ENCODE measurements at regions not wholly inside any gene's neighbourhood (a gene's known extent, or its start where the extent isn't known, plus 50 kb on each side); places are given as distances from the start of the nearest gene placed in this dataset.

- TF ChIP-seq, protein P1, sequence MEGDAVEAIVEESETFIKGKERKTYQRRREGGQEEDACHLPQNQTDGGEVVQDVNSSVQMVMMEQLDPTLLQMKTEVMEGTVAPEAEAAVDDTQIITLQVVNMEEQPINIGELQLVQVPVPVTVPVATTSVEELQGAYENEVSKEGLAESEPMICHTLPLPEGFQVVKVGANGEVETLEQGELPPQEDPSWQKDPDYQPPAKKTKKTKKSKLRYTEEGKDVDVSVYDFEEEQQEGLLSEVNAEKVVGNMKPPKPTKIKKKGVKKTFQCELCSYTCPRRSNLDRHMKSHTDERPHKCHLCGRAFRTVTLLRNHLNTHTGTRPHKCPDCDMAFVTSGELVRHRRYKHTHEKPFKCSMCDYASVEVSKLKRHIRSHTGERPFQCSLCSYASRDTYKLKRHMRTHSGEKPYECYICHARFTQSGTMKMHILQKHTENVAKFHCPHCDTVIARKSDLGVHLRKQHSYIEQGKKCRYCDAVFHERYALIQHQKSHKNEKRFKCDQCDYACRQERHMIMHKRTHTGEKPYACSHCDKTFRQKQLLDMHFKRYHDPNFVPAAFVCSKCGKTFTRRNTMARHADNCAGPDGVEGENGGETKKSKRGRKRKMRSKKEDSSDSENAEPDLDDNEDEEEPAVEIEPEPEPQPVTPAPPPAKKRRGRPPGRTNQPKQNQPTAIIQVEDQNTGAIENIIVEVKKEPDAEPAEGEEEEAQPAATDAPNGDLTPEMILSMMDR (tag by site-specific recombination; IDR thresholded peaks at IDR 0.05): no peak
- TF ChIP-seq ZNF707 (tag by site-specific recombination; IDR thresholded peaks at IDR 0.05) (no peak), ZNF529 (tag by site-specific recombination; IDR thresholded peaks at IDR 0.05; ENCODE audit: insufficient replicate concordance) (no peak), TRIM28 (IDR thresholded peaks at IDR 0.05; ENCODE audit: borderline replicate concordance, low read length) (no peak), ZNF114 (tag by site-specific recombination; IDR thresholded peaks at IDR 0.05) (no peak), KLF17 (tag by site-specific recombination; IDR thresholded peaks at IDR 0.05) (no peak), ATF2 (tag by site-specific recombination; IDR thresholded peaks at IDR 0.05; ENCODE audit: low read depth) (no peak), ZSCAN30 (tag by site-specific recombination; IDR thresholded peaks at IDR 0.05) (no peak), ZBTB1 (tag by site-specific recombination; IDR thresholded peaks at IDR 0.05) (no peak), ZNF133 (tag by site-specific recombination; IDR thresholded peaks at IDR 0.05) (no peak), BCL11B (tag by site-specific recombination; IDR thresholded peaks at IDR 0.05; ENCODE audit: low read depth) (no peak), ZNF292 (tag by site-specific recombination; IDR thresholded peaks at IDR 0.05; ENCODE audit: borderline replicate concordance, low read depth) (no peak)
- TF ChIP-seq, protein P2, sequence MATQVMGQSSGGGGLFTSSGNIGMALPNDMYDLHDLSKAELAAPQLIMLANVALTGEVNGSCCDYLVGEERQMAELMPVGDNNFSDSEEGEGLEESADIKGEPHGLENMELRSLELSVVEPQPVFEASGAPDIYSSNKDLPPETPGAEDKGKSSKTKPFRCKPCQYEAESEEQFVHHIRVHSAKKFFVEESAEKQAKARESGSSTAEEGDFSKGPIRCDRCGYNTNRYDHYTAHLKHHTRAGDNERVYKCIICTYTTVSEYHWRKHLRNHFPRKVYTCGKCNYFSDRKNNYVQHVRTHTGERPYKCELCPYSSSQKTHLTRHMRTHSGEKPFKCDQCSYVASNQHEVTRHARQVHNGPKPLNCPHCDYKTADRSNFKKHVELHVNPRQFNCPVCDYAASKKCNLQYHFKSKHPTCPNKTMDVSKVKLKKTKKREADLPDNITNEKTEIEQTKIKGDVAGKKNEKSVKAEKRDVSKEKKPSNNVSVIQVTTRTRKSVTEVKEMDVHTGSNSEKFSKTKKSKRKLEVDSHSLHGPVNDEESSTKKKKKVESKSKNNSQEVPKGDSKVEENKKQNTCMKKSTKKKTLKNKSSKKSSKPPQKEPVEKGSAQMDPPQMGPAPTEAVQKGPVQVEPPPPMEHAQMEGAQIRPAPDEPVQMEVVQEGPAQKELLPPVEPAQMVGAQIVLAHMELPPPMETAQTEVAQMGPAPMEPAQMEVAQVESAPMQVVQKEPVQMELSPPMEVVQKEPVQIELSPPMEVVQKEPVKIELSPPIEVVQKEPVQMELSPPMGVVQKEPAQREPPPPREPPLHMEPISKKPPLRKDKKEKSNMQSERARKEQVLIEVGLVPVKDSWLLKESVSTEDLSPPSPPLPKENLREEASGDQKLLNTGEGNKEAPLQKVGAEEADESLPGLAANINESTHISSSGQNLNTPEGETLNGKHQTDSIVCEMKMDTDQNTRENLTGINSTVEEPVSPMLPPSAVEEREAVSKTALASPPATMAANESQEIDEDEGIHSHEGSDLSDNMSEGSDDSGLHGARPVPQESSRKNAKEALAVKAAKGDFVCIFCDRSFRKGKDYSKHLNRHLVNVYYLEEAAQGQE (tag by site-specific recombination; IDR thresholded peaks at IDR 0.05): no peak
Observed at GRCh38 chr13:54884682-54885081, 1856.1 kb downstream of the OLFM4 start.
